ENCODE measurements at regions not wholly inside any gene's neighbourhood (a gene's known extent, or its start where the extent isn't known, plus 50 kb on each side); places are given as distances from the start of the nearest gene placed in this dataset.

DNA sequence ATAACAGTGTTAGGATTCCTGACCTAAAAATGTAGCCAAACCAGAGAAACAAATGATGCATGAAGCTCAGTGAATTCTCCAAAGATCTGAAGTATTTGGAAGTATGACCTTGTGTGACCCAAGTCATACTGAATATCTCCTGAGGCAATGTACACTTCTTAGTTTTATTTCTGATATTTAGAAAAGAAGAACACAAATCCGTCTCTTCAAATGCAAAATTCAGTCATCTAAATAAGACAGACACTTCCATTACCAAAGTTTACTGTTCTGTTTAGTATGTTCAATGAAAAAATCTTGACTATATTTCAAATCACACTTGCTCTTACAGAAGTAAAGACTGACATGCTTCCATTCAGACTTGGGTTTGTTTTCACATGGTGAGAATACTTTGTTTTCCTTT is 495.7 kb downstream of the RIT2 start:
- Histone ChIP-seq H3K27me3 (replicated peaks in 1 of 7) (no peaks in the 10 kb centered on the region), H3K4me1 (no peaks in the 10 kb centered on the region), H3K4me3 (no peak overlapping the region), H3K36me3 (no peaks in the 10 kb centered on the region), H3K9me3 (no peaks in the 10 kb centered on the region), H3K27ac (no peak overlapping the region)
- 50 to 90% (median 83%) methylated on average over 1 of the region's 1 CpG for WGBS, 5 donors
- TF ChIP-seq POLR2A (IDR thresholded peaks at IDR 0.05): no peak
- no peak for TF ChIP-seq POLR2AphosphoS5 (IDR thresholded peaks at IDR 0.05)
- TF ChIP-seq, protein P1, sequence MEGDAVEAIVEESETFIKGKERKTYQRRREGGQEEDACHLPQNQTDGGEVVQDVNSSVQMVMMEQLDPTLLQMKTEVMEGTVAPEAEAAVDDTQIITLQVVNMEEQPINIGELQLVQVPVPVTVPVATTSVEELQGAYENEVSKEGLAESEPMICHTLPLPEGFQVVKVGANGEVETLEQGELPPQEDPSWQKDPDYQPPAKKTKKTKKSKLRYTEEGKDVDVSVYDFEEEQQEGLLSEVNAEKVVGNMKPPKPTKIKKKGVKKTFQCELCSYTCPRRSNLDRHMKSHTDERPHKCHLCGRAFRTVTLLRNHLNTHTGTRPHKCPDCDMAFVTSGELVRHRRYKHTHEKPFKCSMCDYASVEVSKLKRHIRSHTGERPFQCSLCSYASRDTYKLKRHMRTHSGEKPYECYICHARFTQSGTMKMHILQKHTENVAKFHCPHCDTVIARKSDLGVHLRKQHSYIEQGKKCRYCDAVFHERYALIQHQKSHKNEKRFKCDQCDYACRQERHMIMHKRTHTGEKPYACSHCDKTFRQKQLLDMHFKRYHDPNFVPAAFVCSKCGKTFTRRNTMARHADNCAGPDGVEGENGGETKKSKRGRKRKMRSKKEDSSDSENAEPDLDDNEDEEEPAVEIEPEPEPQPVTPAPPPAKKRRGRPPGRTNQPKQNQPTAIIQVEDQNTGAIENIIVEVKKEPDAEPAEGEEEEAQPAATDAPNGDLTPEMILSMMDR (IDR thresholded peaks at IDR 0.05 in 8 of 11, conservative IDR thresholded peaks at IDR 0.05 in 3 of 11): no peak
- intact Hi-C loops (cut with DNase I; ENCODE audit: low total_unique reads): no loop called here
- no peak for DNase-seq

DNA sequence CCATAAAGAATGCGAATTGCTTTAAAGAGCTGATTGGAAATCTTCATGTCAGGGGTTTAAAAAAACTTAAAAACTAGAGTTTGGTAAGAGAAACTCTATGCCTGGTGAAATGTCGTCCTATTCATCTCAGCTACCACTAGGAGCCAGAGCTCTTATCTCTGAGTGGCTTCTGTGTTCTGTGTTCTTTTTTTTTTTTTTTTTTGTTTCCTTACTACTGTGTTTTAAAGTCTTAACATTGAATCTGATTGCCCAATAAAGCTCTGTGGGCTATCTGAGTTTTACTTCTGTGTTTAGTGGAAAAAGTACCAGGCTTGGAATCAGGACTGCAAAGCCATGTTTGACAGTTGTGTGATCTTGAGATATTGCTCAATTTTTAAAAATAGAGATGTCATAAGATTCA is 494.8 kb downstream of the RIT2 start:
- Histone ChIP-seq H3K4me1 (no peaks in the 10 kb centered on the region), H3K9me3 (peaks cover 0 to 7% (median 0%) of the 10 kb centered on the region in 8 donors), H3K27ac (no peak overlapping the region), H3K4me3 (no peak overlapping the region), H3K27me3 (replicated peaks in 1 of 7) (no peaks in the 10 kb centered on the region), H3K36me3 (no peaks in the 10 kb centered on the region)
- 36 to 47% (median 42%) methylated on average over 2 of the region's 2 CpGs for WGBS, 5 donors
- TF ChIP-seq, protein P1 (IDR thresholded peaks at IDR 0.05 in 8 of 11, conservative IDR thresholded peaks at IDR 0.05 in 3 of 11): no peak
- no peak for TF ChIP-seq POLR2AphosphoS5 (IDR thresholded peaks at IDR 0.05)
- intact Hi-C loops (cut with DNase I; ENCODE audit: low total_unique reads): no loop called here
- no peak for DNase-seq

DNA sequence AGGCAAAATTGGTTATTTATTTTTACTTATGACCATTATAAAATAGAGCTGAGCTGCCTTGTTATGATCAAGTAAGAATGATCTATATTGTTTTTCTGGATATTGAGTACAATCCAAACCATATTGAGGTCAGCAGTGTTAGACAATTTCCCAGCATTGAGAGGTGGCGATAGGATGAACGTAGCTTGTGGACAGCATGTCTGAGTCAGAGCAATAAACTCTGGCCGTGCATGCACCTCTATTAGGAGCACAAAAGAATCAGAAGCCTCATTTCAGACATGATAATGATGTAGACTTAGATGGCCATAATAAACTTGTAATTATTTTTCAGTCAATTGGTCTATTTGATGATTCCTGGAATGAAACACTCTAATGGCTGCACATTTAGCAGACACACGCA is 491.6 kb downstream of the RIT2 start:
- intact Hi-C loops (cut with DNase I; ENCODE audit: low total_unique reads): no loop called here
- H3K27ac ChIP-seq: no peak overlapping the region
- no peak overlapping the region for H3K4me3 ChIP-seq
- no peak for DNase-seq
- H3K9me3 ChIP-seq: peaks cover 0 to 7% (median 0%) of the 10 kb centered on the region in 8 donors
- H3K4me1 ChIP-seq: no peaks in the 10 kb centered on the region
- H3K36me3 ChIP-seq: no peaks in the 10 kb centered on the region
- 80 to 94% (median 88%) methylated on average over 4 of the region's 4 CpGs for WGBS, 5 donors
- H3K27me3 ChIP-seq (replicated peaks in 1 of 7): no peaks in the 10 kb centered on the region
- TF ChIP-seq POLR2AphosphoS5 (IDR thresholded peaks at IDR 0.05): no peak
- TF ChIP-seq, protein P1 (IDR thresholded peaks at IDR 0.05 in 8 of 11, conservative IDR thresholded peaks at IDR 0.05 in 3 of 11): no peak
- no peak for TF ChIP-seq POLR2A (IDR thresholded peaks at IDR 0.05)

DNA sequence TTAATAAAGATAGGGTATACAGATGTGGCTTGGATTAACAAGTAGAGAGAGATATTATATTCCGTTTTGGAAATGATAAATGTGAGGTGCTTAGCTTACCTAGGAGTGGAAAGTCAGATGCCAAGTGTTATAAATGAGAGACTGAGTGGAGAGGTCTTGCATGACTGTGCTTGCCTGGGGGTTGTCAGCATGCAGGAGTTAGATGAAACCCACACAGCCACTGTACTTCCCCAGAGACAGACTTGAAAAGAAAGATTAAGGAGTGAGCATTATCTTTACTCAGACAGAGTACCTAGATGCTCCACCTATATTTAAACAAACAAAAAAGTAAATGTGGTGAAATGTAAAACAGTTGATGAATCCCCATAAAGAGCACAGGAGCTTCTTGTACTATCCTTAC is 482.7 kb downstream of the RIT2 start:
- WGBS, 5 donors: 38 to 65% (median 41%) methylated on average over 1 of the region's 1 CpG

More for the DNA sequence above, 482.7 kb downstream of the RIT2 start:
- intact Hi-C loops (cut with DNase I; ENCODE audit: low total_unique reads): no loop called here
- Histone ChIP-seq H3K4me1 (no peaks in the 10 kb centered on the region), H3K27me3 (replicated peaks in 1 of 7) (no peaks in the 10 kb centered on the region), H3K4me3 (no peak overlapping the region), H3K36me3 (no peaks in the 10 kb centered on the region), H3K27ac (no peak overlapping the region), H3K9me3 (no peaks in the 10 kb centered on the region)
- TF ChIP-seq POLR2A (IDR thresholded peaks at IDR 0.05) (no peak), POLR2AphosphoS5 (IDR thresholded peaks at IDR 0.05) (no peak)
- TF ChIP-seq, protein P1 (IDR thresholded peaks at IDR 0.05 in 8 of 11, conservative IDR thresholded peaks at IDR 0.05 in 3 of 11): no peak
- no peak for DNase-seq

Data from spleen (tissue), 11 donors.